ENCODE measurements at regions not wholly inside any gene's neighbourhood (a gene's known extent, or its start where the extent isn't known, plus 50 kb on each side); places are given as distances from the start of the nearest gene placed in this dataset.

DNA sequence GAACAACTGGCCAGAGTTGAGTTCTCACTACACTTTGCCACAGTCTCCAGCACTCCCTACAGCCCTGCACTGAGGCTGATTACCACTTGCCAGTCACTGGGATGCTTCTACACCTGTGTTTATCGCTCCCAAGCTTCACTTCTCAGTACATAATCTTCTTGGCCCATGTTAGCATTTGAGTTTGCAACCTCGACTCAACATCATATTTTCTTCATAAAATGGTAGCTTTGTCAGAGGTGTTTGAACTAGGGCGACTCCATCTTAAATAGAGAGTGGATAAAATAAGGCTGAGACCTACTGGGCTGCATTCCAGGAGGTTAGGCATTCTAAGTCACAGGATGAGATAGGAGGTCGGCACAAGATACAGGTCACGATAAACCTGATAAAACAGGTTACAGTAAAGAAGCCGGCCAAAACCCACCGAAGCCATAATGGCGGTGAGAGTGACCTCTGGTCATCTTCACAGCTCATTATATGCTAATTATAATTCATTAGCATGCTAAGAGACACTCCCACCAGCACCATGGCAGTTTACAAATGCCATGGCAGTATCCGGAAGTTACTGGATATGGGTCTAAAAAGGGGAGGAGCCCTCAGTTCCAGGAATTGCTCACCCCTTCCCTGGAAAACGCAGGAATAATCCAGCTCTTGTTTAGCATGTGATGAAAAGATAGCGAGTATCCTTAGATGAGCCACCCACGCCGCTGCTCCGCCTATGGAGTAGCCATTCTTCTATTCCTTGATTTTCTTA is 105.8 kb upstream of the KLF6 start (continued):
- TF ChIP-seq FOXO4 (CRISPR knock-in tag; IDR thresholded peaks at IDR 0.05) (peak; percentile 93), MYNN (IDR thresholded peaks at IDR 0.05) (no peak), MYNN (CRISPR knock-in tag; IDR thresholded peaks at IDR 0.05) (no peak), ZNF75A (CRISPR knock-in tag; IDR thresholded peaks at IDR 0.05) (peak; percentile 91), KDM5B (IDR thresholded peaks at IDR 0.05; ENCODE audit: insufficient replicate concordance, low read depth, low read length) (no peak), POLR2G (IDR thresholded peaks at IDR 0.05; ENCODE audit: low read depth, low read length) (no peak), HLTF (IDR thresholded peaks at IDR 0.05) (no peak), BACH1 (tag; IDR thresholded peaks at IDR 0.05) (peak; percentile 98), ZNF695 (CRISPR knock-in tag; IDR thresholded peaks at IDR 0.05) (peak; percentile 91), NR2C1 (IDR thresholded peaks at IDR 0.05) (peak; percentile 16; the same call in 1 of the 2 replicates), NR2C1 (tag; IDR thresholded peaks at IDR 0.05) (peak; percentile 97), HMG20B (CRISPR knock-in tag; IDR thresholded peaks at IDR 0.05) (no peak; the same call in 1 of the 2 replicates)
- TF ChIP-seq, protein P1, sequence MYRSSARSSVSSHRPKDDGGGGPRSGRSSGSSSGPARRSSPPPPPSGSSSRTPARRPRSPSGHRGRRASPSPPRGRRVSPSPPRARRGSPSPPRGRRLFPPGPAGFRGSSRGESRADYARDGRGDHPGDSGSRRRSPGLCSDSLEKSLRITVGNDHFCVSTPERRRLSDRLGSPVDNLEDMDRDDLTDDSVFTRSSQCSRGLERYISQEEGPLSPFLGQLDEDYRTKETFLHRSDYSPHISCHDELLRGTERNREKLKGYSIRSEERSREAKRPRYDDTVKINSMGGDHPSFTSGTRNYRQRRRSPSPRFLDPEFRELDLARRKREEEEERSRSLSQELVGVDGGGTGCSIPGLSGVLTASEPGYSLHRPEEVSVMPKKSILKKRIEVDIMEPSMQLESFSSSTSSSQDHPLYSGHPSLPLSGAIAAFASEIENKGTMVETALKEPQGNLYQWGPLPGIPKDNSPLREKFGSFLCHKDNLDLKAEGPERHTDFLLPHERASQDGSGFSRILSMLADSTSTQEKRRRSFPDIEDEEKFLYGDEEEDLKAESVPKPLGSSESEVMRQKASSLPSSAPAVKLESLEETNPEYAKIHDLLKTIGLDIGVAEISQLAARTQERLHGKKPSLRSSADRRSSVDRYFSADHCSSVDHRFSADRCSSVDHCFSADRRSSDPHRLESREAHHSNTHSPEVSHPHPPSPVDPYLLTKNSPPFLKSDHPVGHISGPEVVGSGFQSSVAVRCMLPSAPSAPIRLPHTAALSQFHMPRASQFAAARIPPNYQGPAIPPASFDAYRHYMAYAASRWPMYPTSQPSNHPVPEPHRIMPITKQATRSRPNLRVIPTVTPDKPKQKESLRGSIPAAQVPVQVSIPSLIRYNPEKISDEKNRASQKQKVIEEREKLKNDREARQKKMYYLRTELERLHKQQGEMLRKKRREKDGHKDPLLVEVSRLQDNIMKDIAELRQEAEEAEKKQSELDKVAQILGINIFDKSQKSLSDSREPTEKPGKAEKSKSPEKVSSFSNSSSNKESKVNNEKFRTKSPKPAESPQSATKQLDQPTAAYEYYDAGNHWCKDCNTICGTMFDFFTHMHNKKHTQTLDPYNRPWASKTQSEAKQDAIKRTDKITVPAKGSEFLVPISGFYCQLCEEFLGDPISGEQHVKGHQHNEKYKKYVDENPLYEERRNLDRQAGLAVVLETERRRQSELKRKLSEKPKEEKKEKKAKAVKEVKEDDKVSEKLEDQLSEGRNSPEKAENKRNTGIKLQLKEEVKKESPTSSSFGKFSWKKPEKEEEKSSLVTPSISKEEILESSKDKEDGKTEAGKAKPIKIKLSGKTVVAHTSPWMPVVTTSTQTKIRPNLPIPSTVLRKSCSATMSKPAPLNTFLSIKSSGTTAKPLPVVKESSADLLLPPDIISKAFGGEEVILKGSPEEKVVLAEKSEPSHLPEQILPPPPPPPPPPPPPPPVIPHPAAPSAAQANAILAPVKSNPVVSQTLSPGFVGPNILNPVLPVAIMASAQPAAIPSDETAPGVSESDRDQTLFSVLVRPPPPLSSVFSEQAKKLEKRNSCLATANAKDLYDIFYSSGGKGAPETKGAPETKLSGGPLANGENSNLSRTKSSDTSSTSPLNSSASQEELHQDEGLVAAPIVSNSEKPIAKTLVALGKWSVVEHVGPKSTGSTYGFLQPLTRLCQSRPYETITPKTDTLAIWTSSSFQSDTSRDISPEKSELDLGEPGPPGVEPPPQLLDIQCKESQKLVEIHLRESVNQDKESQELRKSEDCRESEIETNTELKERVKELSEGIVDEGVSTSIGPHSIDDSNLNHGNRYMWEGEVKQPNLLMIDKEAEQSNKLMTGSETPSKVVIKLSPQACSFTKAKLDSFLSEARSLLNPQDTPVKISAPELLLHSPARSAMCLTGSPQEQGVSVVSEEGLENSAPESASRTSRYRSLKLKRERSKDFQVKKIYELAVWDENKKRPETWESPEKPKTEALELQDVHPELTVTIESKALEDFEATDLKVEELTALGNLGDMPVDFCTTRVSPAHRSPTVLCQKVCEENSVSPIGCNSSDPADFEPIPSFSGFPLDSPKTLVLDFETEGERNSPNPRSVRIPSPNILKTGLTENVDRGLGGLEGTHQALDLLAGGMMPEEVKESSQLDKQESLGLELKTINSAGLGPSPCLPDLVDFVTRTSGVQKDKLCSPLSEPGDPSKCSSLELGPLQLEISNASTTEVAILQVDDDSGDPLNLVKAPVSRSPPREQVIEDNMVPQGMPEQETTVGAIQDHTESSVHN (IDR thresholded peaks at IDR 0.05; ENCODE audit: borderline replicate concordance in 1 of 2, low read depth in 1 of 2) = no peak
- TF ChIP-seq, protein P2, sequence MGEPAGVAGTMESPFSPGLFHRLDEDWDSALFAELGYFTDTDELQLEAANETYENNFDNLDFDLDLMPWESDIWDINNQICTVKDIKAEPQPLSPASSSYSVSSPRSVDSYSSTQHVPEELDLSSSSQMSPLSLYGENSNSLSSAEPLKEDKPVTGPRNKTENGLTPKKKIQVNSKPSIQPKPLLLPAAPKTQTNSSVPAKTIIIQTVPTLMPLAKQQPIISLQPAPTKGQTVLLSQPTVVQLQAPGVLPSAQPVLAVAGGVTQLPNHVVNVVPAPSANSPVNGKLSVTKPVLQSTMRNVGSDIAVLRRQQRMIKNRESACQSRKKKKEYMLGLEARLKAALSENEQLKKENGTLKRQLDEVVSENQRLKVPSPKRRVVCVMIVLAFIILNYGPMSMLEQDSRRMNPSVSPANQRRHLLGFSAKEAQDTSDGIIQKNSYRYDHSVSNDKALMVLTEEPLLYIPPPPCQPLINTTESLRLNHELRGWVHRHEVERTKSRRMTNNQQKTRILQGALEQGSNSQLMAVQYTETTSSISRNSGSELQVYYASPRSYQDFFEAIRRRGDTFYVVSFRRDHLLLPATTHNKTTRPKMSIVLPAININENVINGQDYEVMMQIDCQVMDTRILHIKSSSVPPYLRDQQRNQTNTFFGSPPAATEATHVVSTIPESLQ (CRISPR knock-in tag; IDR thresholded peaks at IDR 0.05) = no peak
- TF ChIP-seq, protein P3, sequence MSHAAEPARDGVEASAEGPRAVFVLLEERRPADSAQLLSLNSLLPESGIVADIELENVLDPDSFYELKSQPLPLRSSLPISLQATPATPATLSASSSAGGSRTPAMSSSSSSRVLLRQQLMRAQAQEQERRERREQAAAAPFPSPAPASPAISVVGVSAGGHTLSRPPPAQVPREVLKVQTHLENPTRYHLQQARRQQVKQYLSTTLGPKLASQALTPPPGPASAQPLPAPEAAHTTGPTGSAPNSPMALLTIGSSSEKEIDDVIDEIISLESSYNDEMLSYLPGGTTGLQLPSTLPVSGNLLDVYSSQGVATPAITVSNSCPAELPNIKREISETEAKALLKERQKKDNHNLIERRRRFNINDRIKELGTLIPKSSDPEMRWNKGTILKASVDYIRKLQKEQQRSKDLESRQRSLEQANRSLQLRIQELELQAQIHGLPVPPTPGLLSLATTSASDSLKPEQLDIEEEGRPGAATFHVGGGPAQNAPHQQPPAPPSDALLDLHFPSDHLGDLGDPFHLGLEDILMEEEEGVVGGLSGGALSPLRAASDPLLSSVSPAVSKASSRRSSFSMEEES (CRISPR knock-in tag; IDR thresholded peaks at IDR 0.05) = peak; percentile 27; the same call in 1 of the 2 replicates

Measured in K562 (cell line).